ENCODE measurements at regions not wholly inside any gene's neighbourhood (a gene's known extent, or its start where the extent isn't known, plus 50 kb on each side); places are given as distances from the start of the nearest gene placed in this dataset.
A peak's percentile ranks its signal among the peaks of the same experiment; 100 is the strongest.

DNA sequence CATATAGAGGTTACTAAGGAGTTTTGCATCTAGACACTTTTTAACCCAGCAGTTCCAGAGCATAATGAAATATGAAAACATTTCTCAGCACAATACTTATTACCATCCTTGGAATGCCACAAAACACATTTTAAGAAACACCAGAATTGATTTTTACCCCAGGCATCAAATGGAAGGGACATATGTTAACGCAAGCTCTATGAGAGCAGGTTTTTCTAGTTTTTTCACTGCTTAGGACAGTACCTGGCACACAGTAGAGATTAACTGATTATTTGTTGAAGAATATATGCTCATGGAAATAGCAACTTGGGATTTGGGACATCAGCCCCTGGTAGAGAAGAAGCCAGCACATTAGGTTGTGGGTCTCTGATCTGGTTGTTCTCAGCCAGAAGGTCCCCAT is 67.0 kb upstream of the ARID5B start:
- Histone ChIP-seq H4K8ac (ENCODE audit: low read depth in 2 of 2, low read length in 2 of 2) (peak overlapping the region; percentile 48 to 82; a peak in 2 of 4 replicates), H2AK5ac (ENCODE audit: low read depth, low read length) (peak overlapping the region; percentile 61), H4K91ac (ENCODE audit: insufficient read depth, low read depth, low read length) (peak overlapping the region; percentile 93), H3K56ac (ENCODE audit: extremely low read depth, insufficient read depth, low read length) (no peak overlapping the region; the same call in 1 of the 2 replicates), H2AFZ (replicated peaks; ENCODE audit: low read length, poor library complexity) (no peak overlapping the region), H3K27ac (ENCODE audit: insufficient read depth, low read length) (peak overlapping the region; percentile 39; the same call in 1 of the 2 replicates), H2BK15ac (ENCODE audit: low read depth, low read length) (peak overlapping the region; percentile 57; the same call in 2 of the 3 replicates), H3K4me2 (ENCODE audit: low read depth, low read length) (no peak overlapping the region), H2BK5ac (ENCODE audit: low read depth, low read length, poor library complexity, severe bottlenecking) (peak overlapping the region; percentile 76), H3K9me3 (ENCODE audit: control insufficient read depth, insufficient read depth, low read length) (no peaks in the 10 kb centered on the region), H2BK120ac (ENCODE audit: low read depth, low read length) (peak overlapping the region; percentile 91), H3K36me3 (ENCODE audit: control insufficient read depth, insufficient read depth, low read length) (no peaks in the 10 kb centered on the region), H3K4me1 (ENCODE audit: control insufficient read depth, insufficient read depth, low read length) (peaks cover 14% of the 10 kb centered on the region), H3K4me3 (ENCODE audit: insufficient read depth, low read depth, low read length) (no peak overlapping the region), H2BK20ac (ENCODE audit: low read depth, low read length) (peak overlapping the region; percentile 95), H4K5ac (ENCODE audit: low read depth, low read length) (peak overlapping the region; percentile 94), H3K18ac (ENCODE audit: low read depth, low read length) (peak overlapping the region; percentile 90), H4K20me1 (ENCODE audit: insufficient read depth, low read length) (no peaks in the 10 kb centered on the region), H3K23ac (ENCODE audit: low read depth, low read length) (no peak overlapping the region), H3K9ac (ENCODE audit: low read depth, low read length) (no peak overlapping the region), H3K4ac (ENCODE audit: low read depth, low read length) (peak overlapping the region; percentile 85), H2AK9ac (replicated peaks; ENCODE audit: low read depth, low read length, poor library complexity) (no peak overlapping the region), H3K79me1 (ENCODE audit: low read depth in 1 of 2, low read length in 2 of 2) (0 out of 4 replicates have a peak, but pooled peaks cover 0 to 2% of the 10 kb centered on the region in 2 experiments), H3K27me3 (ENCODE audit: control insufficient read depth, insufficient read depth, low read length) (no peaks in the 10 kb centered on the region), H3K14ac (replicated peaks; ENCODE audit: low read depth, low read length) (0 out of 2 replicates have a peak overlapping the region, but pooled peaks have one; percentile 80), H3K9me1 (ENCODE audit: insufficient read depth, low read length) (0 out of 2 replicates have a peak, but pooled peaks cover 6% of the 10 kb centered on the region)
- BruUV-seq (replicated peaks) = no TSS peak
- CTCF ChIA-PET = interaction anchor here (1.0 to 2.4 kb wide), 2 partner anchors 83 to 206 kb away, joined by 3 to 14 read pairs; no protein-coding TSS in a partner anchor
- in situ Hi-C loops (cut with MboI; ENCODE audit: low sequenced_read_pairs) (no loop called here), dilution Hi-C loops (cut with HindIII; ENCODE audit: low sequenced_read_pairs, unreplicated experiment) (no loop called here), intact Hi-C loops (cut with micrococcal nuclease) (loop anchor here (2.0 kb wide), 1 partner anchor 1018 kb away; no protein-coding TSS in a partner anchor)
- WGBS, 2 experiments (ENCODE audit: extremely low coverage in 2 of 2, insufficient read length in 1 of 2) = no CpG with 5 or more reads among the region's 1 CpG
- no peak for ATAC-seq (ENCODE audit: low read depth)
- no peak for TF ChIP-seq NFE2L2 (IDR thresholded peaks at IDR 0.05; ENCODE audit: low read depth, low read length)
- no peak for TF ChIP-seq SMC3 (IDR thresholded peaks at IDR 0.05; ENCODE audit: low read depth, low read length)
- no peak for TF ChIP-seq CTCF (conservative IDR thresholded peaks at IDR 0.05; ENCODE audit: low read depth, low read length)
- TF ChIP-seq, protein P1, sequence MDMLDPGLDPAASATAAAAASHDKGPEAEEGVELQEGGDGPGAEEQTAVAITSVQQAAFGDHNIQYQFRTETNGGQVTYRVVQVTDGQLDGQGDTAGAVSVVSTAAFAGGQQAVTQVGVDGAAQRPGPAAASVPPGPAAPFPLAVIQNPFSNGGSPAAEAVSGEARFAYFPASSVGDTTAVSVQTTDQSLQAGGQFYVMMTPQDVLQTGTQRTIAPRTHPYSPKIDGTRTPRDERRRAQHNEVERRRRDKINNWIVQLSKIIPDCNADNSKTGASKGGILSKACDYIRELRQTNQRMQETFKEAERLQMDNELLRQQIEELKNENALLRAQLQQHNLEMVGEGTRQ (IDR thresholded peaks at IDR 0.05; ENCODE audit: low read depth, low read length) = no peak
- TF ChIP-seq ELK1 (IDR thresholded peaks at IDR 0.05; ENCODE audit: borderline replicate concordance, low read depth, low read length) = no peak
- no peak for TF ChIP-seq CEBPB (IDR thresholded peaks at IDR 0.05; ENCODE audit: low read depth, low read length)
- TF ChIP-seq MAZ (IDR thresholded peaks at IDR 0.05; ENCODE audit: borderline replicate concordance, low read depth, low read length) = no peak
- no peak for TF ChIP-seq RAD21 (IDR thresholded peaks at IDR 0.05; ENCODE audit: low read length)
- TF ChIP-seq POLR2A (IDR thresholded peaks at IDR 0.05; ENCODE audit: low read depth, low read length) = no peak
- TF ChIP-seq FOS (IDR thresholded peaks at IDR 0.05; ENCODE audit: low read depth, low read length) = no peak
- no peak for TF ChIP-seq BHLHE40 (IDR thresholded peaks at IDR 0.05; ENCODE audit: low read depth, low read length)
- no peak for TF ChIP-seq MAFK (IDR thresholded peaks at IDR 0.05; ENCODE audit: low read depth, low read length)
- no peak for TF ChIP-seq RFX5 (IDR thresholded peaks at IDR 0.05; ENCODE audit: low read depth, low read length)
- no peak for TF ChIP-seq CHD1 (IDR thresholded peaks at IDR 0.05; ENCODE audit: low read depth, low read length)
- TF ChIP-seq RCOR1 (IDR thresholded peaks at IDR 0.05; ENCODE audit: insufficient replicate concordance, low read length) = no peak
- no peak for TF ChIP-seq MXI1 (IDR thresholded peaks at IDR 0.05; ENCODE audit: borderline replicate concordance, low read depth, low read length)
- DNase-seq = no peak
- POLR2A ChIA-PET (ENCODE audit: unreplicated experiment) = no interaction called here
